Coronary artery (tissue), 2 donors: ENCODE measurements at regions not wholly inside any gene's neighbourhood (a gene's known extent, or its start where the extent isn't known, plus 50 kb on each side); places are given as distances from the start of the nearest gene placed in this dataset.

ENCODE experiments used
- DNase-seq: peaks from one replicate; pipeline ENCODE4 v3.0.0-alpha.2; 2017; ENCODE audit warnings: low spot score
- H3K27ac ChIP-seq, 2 donors: fragments of 200-600 bp; sonication (generic); one replicate each; pipeline ENCODE4 v1.5.1; 2016 to 2019
- H3K4me3 ChIP-seq: fragments of 200-600 bp; sonication (generic); 2 replicates; pipeline ENCODE4 v1.5.1; 2016; ENCODE audit warnings: mild to moderate bottlenecking, moderate library complexity
- CTCF ChIP-seq: fragments of 200-600 bp; sonication (generic); IDR thresholded peaks from one replicate; pipeline ENCODE4 v1.5.1; 2019; ENCODE audit warnings: antibody characterized with exemption

GRCh38 chr22:27041745-27042310, 384.4 kb downstream of the MIAT start:
- no peak overlapping the region for H3K27ac ChIP-seq
- DNase-seq = no peak
- no peak for TF ChIP-seq CTCF
- H3K4me3 ChIP-seq = no peak overlapping the region

- H3K4me3 ChIP-seq = no peak overlapping the region
- DNase-seq = no peak
- no peak overlapping the region for H3K27ac ChIP-seq
- no peak for TF ChIP-seq CTCF
Observed at GRCh38 chr22:27043262-27043661, 385.9 kb downstream of the MIAT start.

GRCh38 chr22:27045103-27045947, 387.9 kb downstream of the MIAT start:
- DNase-seq = no peak
- no peak for TF ChIP-seq CTCF
- no peak overlapping the region for H3K4me3 ChIP-seq
- no peak overlapping the region for H3K27ac ChIP-seq

- TF ChIP-seq CTCF = no peak
- Histone ChIP-seq H3K27ac (no peak overlapping the region), H3K4me3 (no peak overlapping the region)
- no peak for DNase-seq
Observed at GRCh38 chr22:27046086-27046485, 388.7 kb downstream of the MIAT start.

- TF ChIP-seq CTCF = no peak
- Histone ChIP-seq H3K27ac (no peak overlapping the region), H3K4me3 (no peak overlapping the region)
- no peak for DNase-seq
Observed at GRCh38 chr22:27046603-27047002, 389.2 kb downstream of the MIAT start.

- DNase-seq = no peak
- Histone ChIP-seq H3K4me3 (no peak overlapping the region), H3K27ac (no peak overlapping the region)
- TF ChIP-seq CTCF = no peak
Observed at GRCh38 chr22:27050771-27051170, 393.4 kb downstream of the MIAT start.

GRCh38 chr22:27051407-27051806, 394.0 kb downstream of the MIAT start:
- no peak overlapping the region for H3K4me3 ChIP-seq
- no peak overlapping the region for H3K27ac ChIP-seq
- no peak for DNase-seq
- no peak for TF ChIP-seq CTCF
